GM23338 (cell line): ENCODE measurements at regions not wholly inside any gene's neighbourhood (a gene's known extent, or its start where the extent isn't known, plus 50 kb on each side); places are given as distances from the start of the nearest gene placed in this dataset.

Experiments used
- ATAC-seq: fragments of 200-7000 bp; cut with Tn5 transposase; 3 replicates; pipeline ENCODE4 v1.9.1; 2020
- DNase-seq: peaks from one replicate; pipeline ENCODE4 v3.0.0-alpha.2; 2015; ENCODE audit warnings: low spot score
- H2AFZ ChIP-seq: fragments of 200-600 bp; sonication (generic); 2 replicates; pipeline ENCODE4 v1.8.0; 2016; ENCODE audit warnings: antibody characterized with exemption, mild to moderate bottlenecking, moderate library complexity
- H3F3A ChIP-seq: fragments of 200-600 bp; sonication (generic); replicated peaks from 2 replicates; pipeline ENCODE4 v1.8.0; 2017; ENCODE audit warnings: antibody characterized with exemption, mixed run types, low read depth
- H3K27ac ChIP-seq: fragments of 200-600 bp; sonication (generic); 2 replicates; pipeline ENCODE4 v1.6.1; 2016; ENCODE audit warnings: low read depth
- H3K27me3 ChIP-seq: fragments of 200-600 bp; sonication (generic); 2 replicates; pipeline ENCODE4 v1.8.0; 2016; ENCODE audit warnings: mild to moderate bottlenecking, mixed run types, moderate library complexity; ENCODE audit not compliant: insufficient read depth
- H3K36me3 ChIP-seq: fragments of 200-600 bp; sonication (generic); 2 replicates; pipeline ENCODE4 v1.8.0; 2016; ENCODE audit warnings: mild to moderate bottlenecking; ENCODE audit not compliant: insufficient read depth
- H3K4me1 ChIP-seq: fragments of 200-600 bp; sonication (generic); 2 replicates; pipeline ENCODE4 v1.8.0; 2016; ENCODE audit warnings: mild to moderate bottlenecking, moderate library complexity; ENCODE audit not compliant: insufficient read depth
- H3K4me2 ChIP-seq: fragments of 200-600 bp; sonication (generic); 2 replicates; pipeline ENCODE4 v1.7.1; 2017; ENCODE audit warnings: mixed run types
- H3K4me3 ChIP-seq: fragments of 200-600 bp; sonication (generic); 2 replicates; pipeline ENCODE4 v1.6.1; 2016; ENCODE audit warnings: mixed run types
- H3K79me2 ChIP-seq: fragments of 200-600 bp; sonication (generic); replicated peaks from 2 replicates; pipeline ENCODE4 v1.8.0; 2017; ENCODE audit warnings: mild to moderate bottlenecking; ENCODE audit not compliant: insufficient read depth
- H3K9me2 ChIP-seq: fragments of 200-600 bp; sonication (generic); 2 replicates; pipeline ENCODE4 v1.8.0; 2017; ENCODE audit not compliant: insufficient read depth
- H4K20me1 ChIP-seq: fragments of 200-600 bp; sonication (generic); replicated peaks from 2 replicates; pipeline ENCODE4 v1.8.0; 2017; ENCODE audit warnings: mild to moderate bottlenecking; ENCODE audit not compliant: insufficient read depth
- H3K27ac Mint-ChIP-seq: 2 replicates; pipeline ENCODE4 v1.8.0; 2020; ENCODE audit warnings: inconsistent platforms, mild to moderate bottlenecking, moderate library complexity, mixed read lengths
- H3K27me3 Mint-ChIP-seq: 3 replicates; pipeline ENCODE4 v1.8.0; 2022; ENCODE audit warnings: low read depth, mild to moderate bottlenecking, moderate library complexity, mixed read lengths, inconsistent platforms; ENCODE audit not compliant: insufficient read depth, poor library complexity
- H3K36me3 Mint-ChIP-seq: 3 replicates; pipeline ENCODE4 v1.8.0; 2021; ENCODE audit warnings: low read depth, mild to moderate bottlenecking, inconsistent platforms, moderate library complexity, mixed read lengths
- H3K4me1 Mint-ChIP-seq: 3 replicates; pipeline ENCODE4 v1.8.0; 2020; ENCODE audit warnings: mild to moderate bottlenecking, inconsistent platforms, mixed read lengths
- H3K4me3 Mint-ChIP-seq: 3 replicates; pipeline ENCODE4 v1.8.0; 2021; ENCODE audit warnings: moderate library complexity, mild to moderate bottlenecking, inconsistent platforms, mixed read lengths
- H3K9me3 Mint-ChIP-seq: 3 replicates; pipeline ENCODE4 v1.8.0; 2020; ENCODE audit warnings: moderate library complexity, mild to moderate bottlenecking, inconsistent platforms, mixed read lengths
- CREB1 ChIP-seq: fragments of 250-450 bp; sonication (Bioruptor Pico); IDR thresholded peaks from 2 replicates; pipeline ENCODE4 v1.5.0; 2020; ENCODE audit warnings: low read depth, mild to moderate bottlenecking, moderate library complexity
- CTCF ChIP-seq, 2 experiments: fragments of 200-600 bp in 1 of 2; sonication (generic) in 1 of 2; conservative IDR thresholded peaks; 2 replicates each; pipeline versions ENCODE4 v1.5.1 to v1.6.1; 2016 to 2017; ENCODE audit warnings: antibody characterized with exemption in 2 of 2, low read depth in 2 of 2, mild to moderate bottlenecking in 2 of 2, moderate library complexity in 1 of 2
- ETS1 ChIP-seq: IDR thresholded peaks from 2 replicates; pipeline ENCODE4 v1.6.1; 2016; ENCODE audit warnings: antibody characterized with exemption
- EZH2 ChIP-seq: fragments of 200-600 bp; sonication (generic); IDR thresholded peaks from one replicate; pipeline ENCODE4 v1.8.0; 2017; ENCODE audit warnings: antibody characterized with exemption, mild to moderate bottlenecking, low read depth; ENCODE audit not compliant: unreplicated experiment
- EZH2phosphoT487 ChIP-seq: fragments of 200-600 bp; sonication (generic); IDR thresholded peaks from one replicate; pipeline ENCODE4 v1.8.1; 2018; ENCODE audit warnings: antibody characterized with exemption; ENCODE audit not compliant: unreplicated experiment
- JUNB ChIP-seq: IDR thresholded peaks from one replicate; pipeline ENCODE4 v1.6.1; 2016; ENCODE audit warnings: antibody characterized with exemption; ENCODE audit not compliant: unreplicated experiment
- NANOG ChIP-seq: IDR thresholded peaks from 2 replicates; pipeline ENCODE4 v1.6.1; 2016; ENCODE audit warnings: antibody characterized with exemption, borderline replicate concordance
- POLR2AphosphoS5 ChIP-seq: IDR thresholded peaks from 2 replicates; pipeline ENCODE4 v1.6.1; 2016; ENCODE audit warnings: antibody characterized with exemption, low read depth
- REST ChIP-seq: IDR thresholded peaks from one replicate; pipeline ENCODE4 v1.6.1; 2018; ENCODE audit warnings: antibody characterized with exemption; ENCODE audit not compliant: unreplicated experiment
- STAT1 ChIP-seq: IDR thresholded peaks from one replicate; pipeline ENCODE4 v1.6.1; 2016; ENCODE audit warnings: antibody characterized with exemption; ENCODE audit not compliant: unreplicated experiment
- ZNF114 ChIP-seq: fragments of 250-450 bp; sonication (Bioruptor Pico); IDR thresholded peaks from 2 replicates; pipeline ENCODE4 v1.5.0; 2020; ENCODE audit warnings: mild to moderate bottlenecking, moderate library complexity
- ZNF331 ChIP-seq: fragments of 250-450 bp; sonication (Bioruptor Pico); IDR thresholded peaks from 2 replicates; pipeline ENCODE4 v1.5.0; 2020; ENCODE audit warnings: low read depth, mild to moderate bottlenecking, moderate library complexity
- ZNF462 ChIP-seq: fragments of 250-450 bp; sonication (Bioruptor Pico); IDR thresholded peaks from 2 replicates; pipeline ENCODE4 v1.5.0; 2020; ENCODE audit warnings: mild to moderate bottlenecking, moderate library complexity

GRCh38 chr7:42744746-42745145 is 167.1 kb downstream of the C7orf25 start:
- H3K79me2 ChIP-seq, result no peaks in the 10 kb centered on the region
- no peak for ATAC-seq
- peaks cover 5% of the 10 kb centered on the region; the same call in 2 of the 3 replicates for H3K4me1 Mint-ChIP-seq
- H4K20me1 ChIP-seq, result no peaks in the 10 kb centered on the region
- H2AFZ ChIP-seq, result no peak overlapping the region
- H3F3A ChIP-seq, result no peaks in the 10 kb centered on the region
- H3K4me1 ChIP-seq, result 0 out of 2 replicates have a peak, but pooled peaks cover 4% of the 10 kb centered on the region
- H3K27me3 Mint-ChIP-seq, result no peaks in the 10 kb centered on the region
- H3K4me3 ChIP-seq, result no peak overlapping the region
- H3K27me3 ChIP-seq, result no peaks in the 10 kb centered on the region
- no peak overlapping the region for H3K27ac Mint-ChIP-seq
- H3K9me3 Mint-ChIP-seq, result peaks cover 5% of the 10 kb centered on the region; the same call in 2 of the 3 replicates
- H3K4me3 Mint-ChIP-seq, result no peak overlapping the region
- peaks cover 4% of the 10 kb centered on the region; the same call in 1 of the 2 replicates for H3K9me2 ChIP-seq
- no peak overlapping the region for H3K4me2 ChIP-seq
- no peak overlapping the region for H3K27ac ChIP-seq
- H3K36me3 Mint-ChIP-seq, result no peaks in the 10 kb centered on the region
- DNase-seq, result no peak
- H3K36me3 ChIP-seq, result no peaks in the 10 kb centered on the region
- TF ChIP-seq ZNF331 (no peak), STAT1 (no peak), ETS1 (no peak), CREB1 (CRISPR knock-in tag) (no peak), NANOG (no peak), POLR2AphosphoS5 (no peak), ZNF462 (CRISPR knock-in tag) (no peak), CTCF (conservative IDR thresholded peaks at IDR 0.05; ENCODE audit: low read depth in 2 of 2) (no peak), EZH2 (no peak), EZH2phosphoT487 (no peak), REST (no peak), ZNF114 (CRISPR knock-in tag) (no peak), JUNB (no peak)
